COR-L47 (cell line): ENCODE measurements at regions not wholly inside any gene's neighbourhood (a gene's known extent, or its start where the extent isn't known, plus 50 kb on each side); places are given as distances from the start of the nearest gene placed in this dataset.

Source experiments
- DNase-seq: peaks from one replicate; lab custom pipeline; 2025; lab: John Stamatoyannopoulos, UW

- DNase-seq, result no peak
These were observed 394.7 kb upstream of the SULF2 start for GRCh38 chr20:48180024-48180423.

GRCh38 chr20:48178633-48179032, 393.4 kb upstream of the SULF2 start:
- no peak for DNase-seq

- DNase-seq, result no peak
These were observed 391.8 kb upstream of the SULF2 start for GRCh38 chr20:48177058-48177457.

- no peak for DNase-seq
These were observed 390.9 kb upstream of the SULF2 start for GRCh38 chr20:48176139-48176538.

GRCh38 chr20:48175261-48175660, 390.0 kb upstream of the SULF2 start:
- no peak for DNase-seq

GRCh38 chr20:48172357-48172702, 387.0 kb upstream of the SULF2 start:
- DNase-seq, result no peak

GRCh38 chr20:48171626-48172356, 386.5 kb upstream of the SULF2 start:
- DNase-seq, result no peak

GRCh38 chr20:48171071-48171470, 385.8 kb upstream of the SULF2 start:
- DNase-seq, result no peak

- DNase-seq, result no peak
These were observed 385.3 kb upstream of the SULF2 start for GRCh38 chr20:48170625-48171024.

GRCh38 chr20:48169650-48170225, 384.5 kb upstream of the SULF2 start:
- no peak for DNase-seq

- no peak for DNase-seq
These were observed 381.0 kb upstream of the SULF2 start for GRCh38 chr20:48166082-48166835.

- DNase-seq, result no peak
These were observed 380.1 kb upstream of the SULF2 start for GRCh38 chr20:48165401-48165685.

- DNase-seq, result no peak
These were observed 379.5 kb upstream of the SULF2 start for GRCh38 chr20:48164566-48165400.

- no peak for DNase-seq
These were observed 378.8 kb upstream of the SULF2 start for GRCh38 chr20:48164034-48164433.

- DNase-seq, result no peak
These were observed 378.2 kb upstream of the SULF2 start for GRCh38 chr20:48163505-48163904.

- DNase-seq, result no peak
These were observed 377.3 kb upstream of the SULF2 start for GRCh38 chr20:48162621-48163020.

GRCh38 chr20:48159145-48160008, 374.1 kb upstream of the SULF2 start:
- DNase-seq, result no peak

- DNase-seq, result no peak
These were observed 372.7 kb upstream of the SULF2 start for GRCh38 chr20:48158014-48158413.

- DNase-seq, result no peak
These were observed 371.8 kb upstream of the SULF2 start for GRCh38 chr20:48156951-48157700.

GRCh38 chr20:48156521-48156920, 371.2 kb upstream of the SULF2 start:
- DNase-seq, result no peak

GRCh38 chr20:48155268-48155667, 370.0 kb upstream of the SULF2 start:
- no peak for DNase-seq
